Glomerular visceral epithelial cell (primary cell): ENCODE measurements at regions not wholly inside any gene's neighbourhood (a gene's known extent, or its start where the extent isn't known, plus 50 kb on each side); places are given as distances from the start of the nearest gene placed in this dataset.

Experiments
- DNase-seq: peaks from one replicate; pipeline ENCODE4 v3.0.0-alpha.2; 2016; ENCODE audit errors: extremely low spot score

DNA sequence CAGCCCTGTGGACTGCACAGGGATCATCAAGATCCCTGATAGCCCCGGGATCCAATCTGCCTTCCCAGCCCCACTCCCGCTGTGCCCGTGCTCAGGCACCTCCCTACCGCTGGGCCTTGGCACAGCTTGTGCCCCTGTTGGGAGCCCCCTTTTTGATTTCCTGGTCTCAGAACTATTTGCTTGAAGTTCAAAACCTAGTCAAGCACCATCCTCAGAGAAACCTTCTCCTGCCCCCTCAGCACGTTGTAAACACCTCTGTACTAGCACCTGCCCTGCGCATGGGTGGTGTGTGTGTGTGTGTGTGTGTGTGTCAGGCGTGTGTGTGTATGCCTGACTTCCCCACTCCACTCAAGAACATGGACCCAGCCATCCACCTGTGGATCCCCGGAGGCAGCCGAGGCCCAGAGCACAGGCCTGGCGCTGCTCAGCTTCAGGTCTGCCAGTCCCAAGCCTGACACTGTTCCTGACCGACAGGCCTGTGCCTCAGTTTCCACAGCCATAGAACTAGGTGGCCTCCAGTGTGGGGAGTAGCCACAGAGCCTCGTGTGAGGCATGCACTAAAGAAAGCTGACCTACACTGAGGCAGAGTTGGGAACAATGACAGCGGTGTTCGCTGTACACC lies 65.5 kb downstream of the ADRA2C start:
- no peak for DNase-seq

DNA sequence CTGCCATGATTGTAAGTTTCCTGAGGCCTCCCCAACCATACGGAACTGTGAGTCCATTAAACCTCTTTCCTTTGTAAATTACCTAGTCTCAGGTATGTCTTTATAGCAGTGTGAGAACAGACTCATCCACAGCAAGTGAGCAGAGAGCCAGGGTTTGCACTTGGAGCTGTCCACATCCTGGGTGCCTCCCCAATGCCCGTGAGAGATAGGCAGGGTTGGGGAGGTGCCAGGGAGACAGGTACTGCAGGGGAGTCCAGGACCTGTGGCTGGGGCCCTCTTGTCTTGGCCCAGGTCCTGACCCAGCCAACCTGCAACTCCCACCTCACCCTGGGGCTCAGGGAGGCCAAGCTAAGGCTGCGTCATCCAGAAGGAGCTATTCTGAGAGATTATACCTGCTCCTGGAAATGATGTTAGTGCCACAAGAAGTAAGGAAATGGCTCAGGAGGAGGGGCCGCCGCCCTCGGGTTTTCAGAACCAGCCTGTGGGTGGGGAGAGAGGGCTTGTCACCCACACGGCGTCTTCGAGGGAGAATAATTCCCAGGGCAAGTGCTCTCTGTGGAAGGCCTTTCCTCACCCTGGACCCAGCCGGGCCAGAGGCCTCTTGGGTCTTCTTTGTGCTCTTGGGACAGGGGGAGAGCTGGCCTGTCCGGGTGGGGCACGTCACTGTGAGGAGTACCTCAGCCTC lies 66.5 kb downstream of the ADRA2C start:
- no peak for DNase-seq

DNA sequence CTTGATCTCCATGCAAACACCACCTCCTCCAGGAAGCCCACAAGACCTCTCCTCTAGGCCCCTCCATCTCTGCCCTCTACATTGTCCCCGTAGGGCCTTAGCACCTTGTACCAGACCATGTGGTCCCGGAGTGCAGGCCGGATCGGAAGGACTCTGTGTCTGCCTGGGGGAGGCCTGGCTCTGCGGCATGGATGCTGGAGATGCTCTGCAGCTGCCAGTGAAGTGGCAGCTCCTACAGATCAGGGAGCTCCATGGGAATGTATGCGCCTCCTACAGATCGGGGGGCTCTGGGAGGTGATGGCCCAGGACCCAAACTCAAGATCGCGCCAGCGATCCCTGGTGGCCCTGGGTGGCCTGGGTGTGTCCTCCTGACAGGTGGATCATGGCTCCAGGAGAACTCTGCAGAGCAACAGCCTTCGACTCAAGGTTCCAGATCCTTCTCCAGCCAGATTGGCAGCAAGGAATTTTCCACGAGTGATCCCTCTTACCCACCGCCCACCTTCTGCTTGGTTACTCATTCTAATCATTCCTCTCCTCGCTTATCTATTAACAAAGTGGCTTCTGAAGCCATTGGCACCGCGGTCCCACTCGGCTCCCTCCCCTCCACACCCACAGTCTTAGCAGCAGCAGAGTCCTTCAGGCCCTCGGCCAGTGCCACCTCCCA lies 67.3 kb downstream of the ADRA2C start:
- no peak for DNase-seq

DNA sequence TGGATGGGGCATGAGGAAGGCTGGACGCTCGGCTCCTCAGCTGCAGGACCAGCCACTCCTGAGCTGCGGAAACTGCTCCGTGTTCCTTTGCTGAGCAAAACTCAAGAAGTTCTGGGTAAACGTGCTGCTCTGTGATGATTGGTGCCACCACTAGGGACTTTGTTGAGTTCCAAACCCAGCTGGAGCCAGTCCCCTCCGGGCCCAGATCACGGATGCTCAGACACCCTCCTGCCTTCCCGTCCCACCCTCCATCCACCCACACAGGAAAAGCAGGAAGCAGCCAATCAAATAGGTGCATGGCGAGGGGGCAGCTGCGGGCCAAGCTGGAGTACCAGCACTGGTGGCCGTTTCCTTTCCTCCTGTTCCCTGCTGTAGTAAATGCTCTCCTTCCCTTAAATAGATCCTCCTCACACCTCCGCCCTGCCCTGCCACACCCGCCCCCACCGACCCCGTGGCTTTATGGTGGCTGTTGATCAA lies 68.0 kb downstream of the ADRA2C start:
- no peak for DNase-seq

DNA sequence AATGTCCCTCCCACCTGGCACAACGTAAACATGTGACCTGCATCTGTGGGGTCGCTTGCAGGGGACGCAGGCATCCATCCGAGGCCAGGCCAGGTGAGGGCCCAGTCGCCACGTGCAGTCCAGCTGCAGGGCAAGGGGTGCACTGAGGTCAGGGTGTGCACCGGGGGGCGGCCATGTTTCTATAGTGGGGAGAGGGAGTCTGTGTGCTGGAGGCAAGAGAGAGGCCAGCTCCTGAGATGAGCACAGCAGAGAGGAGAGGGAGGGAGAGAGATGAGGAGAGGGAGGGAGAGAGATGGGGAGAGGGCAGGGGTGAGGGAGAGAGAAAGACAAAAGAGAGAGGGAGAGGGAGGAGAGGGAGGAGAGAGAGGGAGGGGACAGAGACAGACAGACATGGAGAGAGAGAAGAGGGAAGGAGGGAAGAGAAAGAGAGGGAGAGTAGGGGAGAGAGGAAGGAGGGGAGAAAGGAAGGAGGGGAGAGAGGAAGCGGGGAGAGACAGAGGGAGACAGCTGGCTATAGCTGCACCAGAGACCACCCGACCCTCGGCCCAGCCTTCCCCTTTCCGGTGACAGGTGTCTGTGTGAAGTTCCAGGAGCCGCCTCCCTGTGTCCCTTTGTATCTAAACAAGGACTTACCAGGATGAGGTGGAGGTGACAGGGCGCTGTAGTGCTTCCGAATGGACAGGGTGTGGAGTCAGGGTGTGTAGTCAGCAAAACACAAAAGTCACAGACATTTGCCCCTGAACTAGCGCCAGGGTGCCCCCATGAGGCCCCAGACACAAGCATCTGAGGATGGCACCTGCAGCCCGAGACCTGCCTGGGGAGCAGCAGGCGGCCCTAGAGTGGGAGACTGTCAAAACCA lies 68.7 kb downstream of the ADRA2C start:
- no peak for DNase-seq

DNA sequence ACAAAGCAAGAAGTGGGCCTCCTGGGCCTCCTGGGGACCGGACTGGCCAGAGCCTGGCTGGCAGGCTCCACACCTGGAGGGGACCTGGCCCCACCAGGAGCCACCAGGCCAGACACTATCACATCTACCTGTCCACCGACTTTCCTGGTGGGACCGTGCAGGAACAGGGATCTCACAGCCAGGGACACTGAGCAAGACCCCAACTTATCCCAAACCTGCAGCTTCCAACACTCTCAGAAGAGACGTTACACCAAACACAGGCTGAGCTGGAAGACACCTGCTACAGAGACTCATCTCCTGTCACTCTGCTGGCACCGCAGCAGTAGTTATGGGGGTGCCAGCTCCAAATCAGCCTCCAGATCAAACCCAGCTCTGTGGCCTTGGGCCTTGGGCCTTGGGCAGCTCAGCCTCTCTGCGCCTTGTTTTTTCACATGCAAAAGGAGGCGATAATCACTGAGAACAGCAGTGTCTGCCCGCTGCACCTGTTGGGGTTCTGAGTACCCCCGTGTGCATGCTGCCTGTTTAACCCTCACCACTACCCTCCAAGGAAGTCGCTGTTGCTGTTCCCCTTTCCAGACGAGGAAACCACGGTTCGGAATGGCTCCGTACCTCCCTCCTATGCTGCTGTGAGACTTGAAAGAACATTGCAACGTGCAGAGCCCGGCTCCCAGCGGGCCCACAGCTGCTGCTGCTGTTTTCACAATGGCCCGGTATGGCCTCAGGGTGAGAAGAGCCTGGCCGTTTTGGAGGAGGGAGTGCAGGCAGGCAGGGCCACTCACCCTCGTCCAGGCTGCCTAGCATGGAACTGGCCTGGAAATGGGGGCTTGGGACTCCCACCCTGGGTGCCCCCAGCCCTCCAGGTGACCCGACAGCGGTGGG lies 69.6 kb downstream of the ADRA2C start:
- no peak for DNase-seq

DNA sequence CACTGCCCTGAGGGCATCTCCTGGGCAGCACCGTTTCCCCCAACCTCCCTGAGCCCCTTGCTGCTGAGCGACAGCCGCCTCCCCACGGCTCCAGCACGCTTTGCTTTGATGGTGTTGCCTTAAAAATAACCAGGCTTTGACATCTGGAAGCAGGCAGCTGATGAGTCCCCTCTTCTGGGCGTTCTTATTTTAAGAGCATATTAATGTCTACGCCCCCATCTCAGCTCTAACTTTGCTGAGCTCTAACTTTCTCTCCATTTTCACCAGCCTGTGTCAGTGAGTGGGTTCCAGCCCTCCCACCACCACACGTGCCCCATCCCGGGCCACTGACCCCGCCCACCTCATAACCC lies 70.2 kb downstream of the ADRA2C start:
- no peak for DNase-seq

DNA sequence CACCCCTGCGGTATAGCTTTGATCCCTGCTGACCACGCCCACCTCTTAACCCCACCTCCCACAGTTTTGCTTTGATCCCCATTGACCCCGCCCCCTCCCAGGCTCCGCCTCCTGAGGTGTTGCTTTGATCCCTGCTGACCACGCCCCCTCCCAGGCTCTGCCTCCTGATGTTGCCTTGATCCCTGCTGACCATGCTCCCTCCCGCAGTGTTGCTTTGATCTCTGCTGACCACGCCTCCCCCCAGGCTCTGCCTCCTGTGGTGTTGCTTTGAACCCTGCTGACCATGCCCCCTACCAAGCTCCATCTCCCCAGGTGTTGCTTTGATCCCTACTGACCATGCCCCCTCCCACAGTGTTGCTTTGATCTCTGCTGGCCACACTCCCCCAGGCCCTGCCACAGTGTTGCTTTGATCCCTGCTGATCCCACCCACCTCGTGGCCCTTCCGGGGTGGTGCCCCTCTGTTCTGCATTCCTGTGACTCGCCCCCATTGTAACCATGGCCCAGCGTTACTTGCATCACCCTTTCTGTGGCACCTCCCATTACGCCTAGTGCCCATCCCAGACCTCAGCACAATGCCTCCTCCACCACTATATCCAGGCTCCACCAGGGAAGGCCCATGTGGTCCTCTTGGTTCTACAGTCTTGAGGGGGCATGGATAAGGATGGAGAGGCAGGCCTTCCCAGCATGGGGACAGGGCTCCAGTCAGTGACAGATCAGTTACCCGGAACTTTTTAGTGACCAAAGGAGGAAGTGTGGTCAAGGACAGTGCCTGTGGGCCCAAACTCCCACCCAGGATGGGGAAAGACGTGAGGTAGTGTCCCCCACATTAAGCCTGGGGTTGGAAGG lies 70.8 kb downstream of the ADRA2C start:
- no peak for DNase-seq

DNA sequence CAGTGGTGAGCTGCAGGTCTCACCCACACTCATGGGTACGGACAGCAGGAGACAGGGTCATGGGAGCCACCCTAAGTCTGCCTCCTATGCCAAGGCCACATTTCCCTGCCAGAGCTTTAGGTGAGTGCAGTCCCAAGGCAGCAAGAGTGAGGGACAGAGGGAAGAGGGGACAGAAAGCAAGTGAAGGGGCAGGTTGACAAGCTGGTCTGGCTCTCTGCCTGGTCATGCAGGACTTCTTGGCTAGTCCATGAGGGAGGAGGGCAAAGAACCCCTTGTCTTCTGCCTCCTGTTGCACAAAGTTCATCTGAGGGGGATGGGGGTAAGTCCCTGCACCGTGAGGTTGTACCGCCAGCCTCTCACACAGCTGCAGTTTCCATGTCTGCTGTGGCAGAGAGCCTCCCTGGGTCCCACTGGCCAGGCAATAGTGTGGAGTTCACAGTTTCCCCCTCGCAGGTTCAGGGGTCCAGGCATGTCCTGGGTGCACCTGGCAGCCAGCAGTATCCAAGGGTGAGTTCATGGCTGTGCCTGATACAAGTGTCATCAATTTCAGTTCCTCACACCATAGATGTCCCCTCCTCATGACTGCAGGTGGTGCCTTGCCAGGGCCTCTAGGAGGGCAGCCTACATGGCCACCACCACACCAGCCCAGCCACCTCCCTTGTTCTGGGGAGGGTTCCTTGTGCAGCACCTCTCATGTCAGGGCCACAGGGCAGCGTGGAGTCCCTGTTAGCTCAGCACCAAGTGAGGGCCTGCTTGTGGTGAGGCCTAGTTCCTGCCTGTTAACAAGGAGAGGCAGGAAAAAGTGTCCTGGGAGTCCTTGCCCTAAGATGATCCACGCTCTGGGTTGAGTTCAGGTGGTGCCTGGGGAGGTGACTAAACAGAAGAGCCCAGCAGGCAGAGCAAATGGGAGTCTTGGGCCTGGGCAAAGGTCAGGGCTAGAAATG lies 72.5 kb downstream of the ADRA2C start:
- DNase-seq, result no peak

DNA sequence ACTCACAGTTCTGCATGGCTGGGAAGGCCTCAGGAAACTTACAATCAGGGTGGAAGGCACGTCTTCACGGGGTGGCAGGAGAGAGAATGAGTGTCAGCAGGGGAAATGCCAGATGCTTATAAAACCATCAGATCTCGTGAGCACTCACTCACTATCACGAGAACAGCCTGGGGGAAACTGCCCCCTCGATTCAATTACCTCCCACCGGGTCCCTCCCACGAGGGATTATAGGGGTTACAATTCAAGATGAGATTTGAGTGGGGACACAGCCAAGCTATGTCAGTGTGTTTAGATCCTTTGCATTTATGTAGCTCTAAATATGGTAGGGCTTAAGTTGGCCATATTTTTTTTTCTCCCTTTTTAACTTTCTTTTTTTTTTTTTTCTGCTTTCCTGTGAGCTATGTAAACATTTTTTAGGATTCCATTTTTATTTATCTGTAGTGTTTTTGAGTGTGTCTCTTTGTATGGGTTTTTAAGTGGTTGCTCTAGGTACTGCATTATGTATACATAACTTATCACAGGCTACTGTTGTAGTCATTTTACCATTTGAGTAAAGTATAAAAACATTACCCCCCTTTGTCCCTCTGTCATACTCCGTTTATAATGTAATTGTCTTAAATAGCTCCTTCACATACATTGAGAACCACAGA lies 79.0 kb downstream of the ADRA2C start:
- DNase-seq, result no peak

DNA sequence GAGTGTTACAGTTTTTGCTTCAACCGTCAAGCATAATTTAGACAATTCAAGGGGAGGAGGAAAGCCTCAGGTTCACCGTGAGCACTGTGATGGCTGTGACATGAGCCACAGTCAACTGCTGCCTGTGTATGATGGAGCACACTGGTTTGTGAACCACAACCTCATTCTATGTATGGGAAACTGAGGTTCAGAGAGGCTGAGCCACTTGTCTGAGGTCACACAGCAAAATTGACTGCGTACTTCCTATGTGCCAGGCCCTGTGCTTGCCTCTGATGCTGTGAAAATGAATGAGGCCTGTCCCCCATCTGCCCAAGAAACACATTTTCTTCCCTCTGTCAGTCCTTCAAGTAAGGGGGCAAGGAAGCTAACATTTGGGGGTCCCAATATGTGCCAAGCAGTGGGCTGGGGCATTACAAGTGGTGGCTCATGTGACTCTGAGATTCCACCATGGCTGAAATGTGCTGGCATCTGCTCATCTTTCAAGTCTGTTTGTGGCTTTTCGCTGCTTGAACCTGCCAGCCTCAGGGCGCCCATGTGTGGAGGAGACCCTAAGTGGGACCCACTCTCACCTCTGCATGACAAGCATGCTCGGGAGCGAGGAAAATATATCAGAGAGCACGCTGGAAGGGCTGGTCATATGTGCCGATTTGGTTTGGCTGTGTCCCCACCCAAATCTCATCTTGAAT lies 79.7 kb downstream of the ADRA2C start:
- DNase-seq, result no peak

DNA sequence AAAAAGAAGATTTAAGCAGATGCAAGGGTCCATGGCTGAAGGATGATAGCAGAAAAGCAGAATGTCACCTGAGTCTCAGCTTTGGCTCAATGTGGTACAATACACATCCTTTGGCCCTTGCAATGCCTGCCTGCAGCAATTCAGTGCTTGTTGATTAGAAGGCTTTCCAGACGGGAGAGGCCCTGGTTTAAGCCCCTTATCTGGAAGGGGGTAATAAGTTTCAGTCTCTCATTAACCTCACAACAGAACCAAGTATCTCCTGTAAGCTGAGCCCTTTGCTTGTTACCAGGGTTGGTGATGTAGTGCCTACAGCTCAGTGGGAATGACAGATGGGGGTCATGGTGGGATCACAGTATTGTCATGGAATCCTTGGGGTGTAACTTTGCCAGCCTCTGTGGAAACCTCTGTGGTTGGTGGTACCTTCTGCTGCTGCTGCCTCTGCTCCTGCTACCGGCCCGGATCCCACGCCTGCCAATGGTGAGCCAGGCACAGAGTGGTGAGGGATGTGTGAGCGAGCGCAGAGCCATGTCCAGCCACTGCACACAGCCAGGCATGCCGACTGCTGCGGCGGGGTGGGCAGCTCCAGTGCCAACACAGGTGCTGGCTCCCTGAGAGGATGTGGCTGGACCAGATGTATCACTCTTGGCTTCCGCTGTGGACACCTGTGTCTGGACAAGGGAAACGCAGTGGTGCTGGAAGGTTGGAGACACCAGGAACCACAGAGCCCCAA lies 81.2 kb downstream of the ADRA2C start:
- no peak for DNase-seq

DNA sequence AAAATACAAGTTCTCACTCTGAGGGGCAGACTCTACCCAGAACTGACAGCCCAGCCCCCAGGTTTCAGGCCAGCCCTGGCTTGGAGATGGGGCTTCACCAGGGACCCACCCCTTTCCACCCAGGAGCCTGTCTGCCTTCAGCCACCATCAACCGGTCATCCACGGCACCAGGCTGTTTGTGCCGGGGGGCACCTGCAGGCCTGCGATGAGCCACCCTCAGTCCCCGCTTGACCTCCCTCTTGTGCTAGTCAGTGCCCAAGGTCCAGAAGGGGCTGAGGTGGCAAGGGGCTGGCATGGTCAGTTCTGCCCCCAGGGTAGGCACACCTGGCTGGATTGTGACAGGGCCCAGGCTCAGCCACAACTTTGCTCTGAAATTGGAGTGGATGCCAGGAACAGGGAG lies 82.1 kb downstream of the ADRA2C start:
- DNase-seq, result no peak

DNA sequence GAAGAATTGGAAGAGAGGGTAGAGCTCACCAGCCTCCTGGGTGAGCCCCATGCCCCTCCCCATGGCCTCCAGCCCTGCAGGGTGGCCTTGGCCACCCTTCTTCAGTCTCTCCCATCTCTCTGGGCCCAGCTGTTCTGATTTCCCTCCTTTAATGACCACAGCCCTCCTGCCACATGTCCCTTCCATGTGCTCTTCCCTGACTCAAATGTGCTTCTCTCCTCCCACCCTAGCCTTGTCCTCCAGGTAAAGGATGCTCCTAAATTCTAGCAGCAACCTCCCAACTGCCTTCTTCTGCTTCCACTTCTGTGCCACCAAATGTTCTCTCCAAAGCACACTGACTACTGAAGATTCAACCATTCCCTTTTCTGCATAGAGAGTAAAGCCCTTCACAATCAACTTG lies 83.0 kb downstream of the ADRA2C start:
- no peak for DNase-seq

DNA sequence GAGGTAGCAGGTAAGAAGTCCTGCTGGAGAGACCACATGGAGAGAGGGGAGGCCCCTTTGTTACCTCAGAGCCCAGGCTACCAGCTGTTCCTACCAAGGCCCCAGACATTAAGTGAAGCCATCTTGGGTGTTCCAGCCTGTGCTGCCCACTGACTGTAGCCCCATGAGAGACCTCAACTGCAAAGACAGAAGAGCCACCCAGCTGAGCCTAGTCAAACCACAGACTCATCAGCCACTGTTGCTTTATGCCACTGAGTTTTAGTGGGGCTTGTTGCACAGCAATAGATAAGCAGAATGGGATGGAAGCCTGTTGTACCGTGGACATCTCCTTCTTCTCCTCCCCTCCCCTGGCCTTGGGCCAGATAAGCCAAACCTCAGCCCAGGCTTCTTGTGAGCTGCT lies 83.9 kb downstream of the ADRA2C start:
- DNase-seq, result no peak

DNA sequence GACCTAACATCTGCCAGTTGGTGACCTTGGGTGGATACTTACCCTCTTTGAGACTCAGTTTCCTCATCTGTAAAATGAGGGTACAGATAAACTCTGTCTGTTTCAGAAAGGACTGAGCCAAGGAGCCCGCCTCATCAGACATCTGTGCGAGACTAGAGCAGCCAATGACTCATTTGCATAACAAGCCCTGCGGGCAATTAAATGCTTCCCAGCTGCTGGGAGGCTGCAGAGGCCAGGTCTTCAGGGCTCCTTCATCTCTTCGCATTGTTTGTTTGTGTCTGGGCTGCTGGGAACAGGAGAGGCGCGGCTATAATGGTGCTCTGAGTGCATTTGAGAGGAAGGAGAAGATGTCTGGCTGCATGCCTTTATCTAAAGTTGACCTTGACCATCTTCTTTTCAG lies 85.0 kb downstream of the ADRA2C start:
- DNase-seq, result no peak

DNA sequence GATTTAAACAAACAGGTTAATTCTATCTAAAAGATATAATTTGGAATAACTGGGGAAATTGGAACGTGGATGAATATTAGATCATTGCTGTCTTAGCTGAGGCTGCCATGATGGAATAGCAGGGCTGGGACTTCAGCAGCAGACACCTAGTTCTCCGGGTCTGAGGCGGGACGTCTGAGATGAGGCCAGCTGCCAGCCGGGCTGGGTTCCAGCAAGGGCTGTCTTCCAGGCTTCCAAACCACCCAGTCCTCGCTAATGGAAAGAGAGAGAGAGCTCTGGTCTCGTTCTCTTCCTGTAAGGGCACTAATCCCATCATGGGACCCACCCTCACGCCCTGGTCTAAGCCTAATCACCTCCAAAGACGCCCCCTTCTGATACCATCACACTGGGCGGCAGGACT lies 85.7 kb downstream of the ADRA2C start:
- no peak for DNase-seq

DNA sequence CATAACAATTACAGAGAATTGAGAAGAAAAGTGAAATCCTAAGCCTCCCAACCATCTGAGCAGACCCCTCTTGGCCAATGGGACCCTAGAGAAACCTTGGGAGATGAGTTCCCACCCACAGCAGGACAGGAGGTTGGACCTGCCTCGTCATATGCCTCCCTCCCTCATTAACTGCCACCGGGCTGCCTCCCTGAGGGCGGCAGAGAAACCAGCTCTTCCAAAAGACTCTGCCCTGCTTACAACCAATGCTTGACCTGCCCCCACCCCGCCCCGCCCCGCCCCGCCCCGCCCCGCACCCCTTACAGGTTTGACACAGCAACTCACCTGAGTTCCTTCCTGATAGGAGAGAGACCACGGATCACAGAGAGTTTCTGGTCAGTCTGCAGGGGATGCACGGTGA lies 86.1 kb downstream of the ADRA2C start:
- no peak for DNase-seq
